ENCODE measurements at regions not wholly inside any gene's neighbourhood (a gene's known extent, or its start where the extent isn't known, plus 50 kb on each side); places are given as distances from the start of the nearest gene placed in this dataset.

- no peaks in the 10 kb centered on the region for H3K36me3 Mint-ChIP-seq (ENCODE audit: insufficient read depth, unreplicated experiment)
- intact Hi-C loops (cut with micrococcal nuclease), result no loop called here
- no peak for DNase-seq (ENCODE audit: unreplicated experiment)
- no peaks in the 10 kb centered on the region for H3K9me3 Mint-ChIP-seq (ENCODE audit: unreplicated experiment)
- POLR2A ChIA-PET, result interaction anchor here (0.7 kb wide), 1 partner anchor 109 kb away, joined by 3 read pairs; no protein-coding TSS in a partner anchor
- no peaks in the 10 kb centered on the region for H3K4me1 Mint-ChIP-seq (ENCODE audit: insufficient read depth, unreplicated experiment)
- no peak for TF ChIP-seq CTCF (IDR thresholded peaks at IDR 0.05; ENCODE audit: unreplicated experiment)
- BruUV-seq (replicated peaks), result no TSS peak
- H3K27ac Mint-ChIP-seq (ENCODE audit: low read depth, unreplicated experiment), result no peak overlapping the region
- no peaks in the 10 kb centered on the region for H3K27me3 Mint-ChIP-seq (ENCODE audit: insufficient read depth, unreplicated experiment)
- no peak overlapping the region for H3K4me3 Mint-ChIP-seq (ENCODE audit: unreplicated experiment)
- CTCF ChIA-PET, result interaction anchor here (0.6 kb wide), 1 partner anchor 414 kb away, joined by 3 read pairs; no protein-coding TSS in a partner anchor
These were observed 119.9 kb upstream of the PTER start for GRCh38 chr10:16316733-16317390.

- ChIA-PET POLR2A (no interaction called here), CTCF (no interaction called here)
- H3K27ac Mint-ChIP-seq (ENCODE audit: low read depth, unreplicated experiment), result no peak overlapping the region
- H3K4me3 Mint-ChIP-seq (ENCODE audit: unreplicated experiment), result no peak overlapping the region
- H3K36me3 Mint-ChIP-seq (ENCODE audit: insufficient read depth, unreplicated experiment), result no peaks in the 10 kb centered on the region
- H3K9me3 Mint-ChIP-seq (ENCODE audit: unreplicated experiment), result no peaks in the 10 kb centered on the region
- BruUV-seq (replicated peaks), result no TSS peak
- DNase-seq (ENCODE audit: unreplicated experiment), result no peak
- intact Hi-C loops (cut with micrococcal nuclease), result no loop called here
- TF ChIP-seq CTCF (IDR thresholded peaks at IDR 0.05; ENCODE audit: unreplicated experiment), result no peak
- H3K27me3 Mint-ChIP-seq (ENCODE audit: insufficient read depth, unreplicated experiment), result no peaks in the 10 kb centered on the region
- no peaks in the 10 kb centered on the region for H3K4me1 Mint-ChIP-seq (ENCODE audit: insufficient read depth, unreplicated experiment)
These were observed 95.2 kb upstream of the PTER start for GRCh38 chr10:16341637-16342036.

GRCh38 chr10:16348891-16349290 lies 87.9 kb upstream of the PTER start:
- H3K4me3 Mint-ChIP-seq (ENCODE audit: unreplicated experiment), result no peak overlapping the region
- CTCF ChIA-PET, result no interaction called here
- no peak for TF ChIP-seq CTCF (IDR thresholded peaks at IDR 0.05; ENCODE audit: unreplicated experiment)
- no peak for DNase-seq (ENCODE audit: unreplicated experiment)
- POLR2A ChIA-PET, result no interaction called here
- H3K36me3 Mint-ChIP-seq (ENCODE audit: insufficient read depth, unreplicated experiment), result no peaks in the 10 kb centered on the region
- no peaks in the 10 kb centered on the region for H3K4me1 Mint-ChIP-seq (ENCODE audit: insufficient read depth, unreplicated experiment)
- no TSS peak for BruUV-seq (replicated peaks)
- intact Hi-C loops (cut with micrococcal nuclease), result no loop called here
- no peak overlapping the region for H3K27ac Mint-ChIP-seq (ENCODE audit: low read depth, unreplicated experiment)
- H3K27me3 Mint-ChIP-seq (ENCODE audit: insufficient read depth, unreplicated experiment), result no peaks in the 10 kb centered on the region
- H3K9me3 Mint-ChIP-seq (ENCODE audit: unreplicated experiment), result peaks cover 13% of the 10 kb centered on the region

- CTCF ChIA-PET, result interaction anchor here (0.8 kb wide), 1 partner anchor 450 kb away, joined by 5 read pairs; no protein-coding TSS in a partner anchor
These were observed 84.7 kb upstream of the PTER start for GRCh38 chr10:16352146-16352545.

More at GRCh38 chr10:16352146-16352545, 84.7 kb upstream of the PTER start:
- no peaks in the 10 kb centered on the region for H3K36me3 Mint-ChIP-seq (ENCODE audit: insufficient read depth, unreplicated experiment)
- no peak for TF ChIP-seq CTCF (IDR thresholded peaks at IDR 0.05; ENCODE audit: unreplicated experiment)
- H3K27ac Mint-ChIP-seq (ENCODE audit: low read depth, unreplicated experiment), result no peak overlapping the region
- intact Hi-C loops (cut with micrococcal nuclease), result no loop called here
- H3K4me3 Mint-ChIP-seq (ENCODE audit: unreplicated experiment), result no peak overlapping the region
- POLR2A ChIA-PET, result no interaction called here
- DNase-seq (ENCODE audit: unreplicated experiment), result no peak
- H3K27me3 Mint-ChIP-seq (ENCODE audit: insufficient read depth, unreplicated experiment), result no peaks in the 10 kb centered on the region
- peaks cover 15% of the 10 kb centered on the region for H3K9me3 Mint-ChIP-seq (ENCODE audit: unreplicated experiment)
- BruUV-seq (replicated peaks), result no TSS peak
- peaks cover 3% of the 10 kb centered on the region for H3K4me1 Mint-ChIP-seq (ENCODE audit: insufficient read depth, unreplicated experiment)

All from MCF 10A (cell line).